ENCODE measurements at regions not wholly inside any gene's neighbourhood (a gene's known extent, or its start where the extent isn't known, plus 50 kb on each side); places are given as distances from the start of the nearest gene placed in this dataset.

DNA sequence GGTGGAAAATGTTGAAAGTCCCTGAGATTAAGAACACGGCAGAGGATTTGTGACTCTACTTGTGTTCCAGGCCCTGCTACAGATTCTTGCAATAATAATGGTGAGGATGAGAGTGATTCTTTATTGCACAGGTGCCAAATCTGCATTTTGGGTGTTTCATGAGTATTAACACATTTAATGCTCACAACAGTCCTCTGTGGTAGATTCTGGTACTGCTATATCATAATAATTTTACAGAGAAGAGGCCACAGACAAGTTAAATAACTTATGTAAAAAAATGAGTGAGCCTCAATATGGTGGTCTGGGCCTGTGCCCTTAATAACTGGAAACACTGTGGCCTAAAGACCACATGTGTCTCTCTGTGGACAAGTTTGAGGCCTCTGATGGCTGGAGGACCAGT lies 124.3 kb downstream of the C4orf33 start:
- Histone ChIP-seq H3K4me1 (ENCODE audit: control insufficient read depth, insufficient read depth, low read length) (no peaks in the 10 kb centered on the region), H3K36me3 (ENCODE audit: control insufficient read depth in 2 of 2, insufficient read depth in 1 of 2, low read length in 2 of 2) (no peaks in the 10 kb centered on the region), H3K4me3 (ENCODE audit: low read depth, low read length) (no peak overlapping the region), H3K9me3 (ENCODE audit: control insufficient read depth, insufficient read depth, low read depth, low read length) (no peaks in the 10 kb centered on the region), H3K27ac (ENCODE audit: extremely low read depth, low read depth, low read length) (no peak overlapping the region)
- TF ChIP-seq TCF7L2 (IDR thresholded peaks at IDR 0.05; ENCODE audit: borderline replicate concordance, low read depth, low read length): no peak
- TF ChIP-seq, protein P1, sequence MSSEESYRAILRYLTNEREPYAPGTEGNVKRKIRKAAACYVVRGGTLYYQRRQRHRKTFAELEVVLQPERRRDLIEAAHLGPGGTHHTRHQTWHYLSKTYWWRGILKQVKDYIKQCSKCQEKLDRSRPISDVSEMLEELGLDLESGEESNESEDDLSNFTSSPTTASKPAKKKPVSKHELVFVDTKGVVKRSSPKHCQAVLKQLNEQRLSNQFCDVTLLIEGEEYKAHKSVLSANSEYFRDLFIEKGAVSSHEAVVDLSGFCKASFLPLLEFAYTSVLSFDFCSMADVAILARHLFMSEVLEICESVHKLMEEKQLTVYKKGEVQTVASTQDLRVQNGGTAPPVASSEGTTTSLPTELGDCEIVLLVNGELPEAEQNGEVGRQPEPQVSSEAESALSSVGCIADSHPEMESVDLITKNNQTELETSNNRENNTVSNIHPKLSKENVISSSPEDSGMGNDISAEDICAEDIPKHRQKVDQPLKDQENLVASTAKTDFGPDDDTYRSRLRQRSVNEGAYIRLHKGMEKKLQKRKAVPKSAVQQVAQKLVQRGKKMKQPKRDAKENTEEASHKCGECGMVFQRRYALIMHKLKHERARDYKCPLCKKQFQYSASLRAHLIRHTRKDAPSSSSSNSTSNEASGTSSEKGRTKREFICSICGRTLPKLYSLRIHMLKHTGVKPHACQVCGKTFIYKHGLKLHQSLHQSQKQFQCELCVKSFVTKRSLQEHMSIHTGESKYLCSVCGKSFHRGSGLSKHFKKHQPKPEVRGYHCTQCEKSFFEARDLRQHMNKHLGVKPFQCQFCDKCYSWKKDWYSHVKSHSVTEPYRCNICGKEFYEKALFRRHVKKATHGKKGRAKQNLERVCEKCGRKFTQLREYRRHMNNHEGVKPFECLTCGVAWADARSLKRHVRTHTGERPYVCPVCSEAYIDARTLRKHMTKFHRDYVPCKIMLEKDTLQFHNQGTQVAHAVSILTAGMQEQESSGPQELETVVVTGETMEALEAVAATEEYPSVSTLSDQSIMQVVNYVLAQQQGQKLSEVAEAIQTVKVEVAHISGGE (tag by site-specific recombination; conservative IDR thresholded peaks at IDR 0.05; ENCODE audit: low read depth): no peak
- TF ChIP-seq ZNF677 (tag by site-specific recombination; IDR thresholded peaks at IDR 0.05): no peak
- TF ChIP-seq, protein P2, sequence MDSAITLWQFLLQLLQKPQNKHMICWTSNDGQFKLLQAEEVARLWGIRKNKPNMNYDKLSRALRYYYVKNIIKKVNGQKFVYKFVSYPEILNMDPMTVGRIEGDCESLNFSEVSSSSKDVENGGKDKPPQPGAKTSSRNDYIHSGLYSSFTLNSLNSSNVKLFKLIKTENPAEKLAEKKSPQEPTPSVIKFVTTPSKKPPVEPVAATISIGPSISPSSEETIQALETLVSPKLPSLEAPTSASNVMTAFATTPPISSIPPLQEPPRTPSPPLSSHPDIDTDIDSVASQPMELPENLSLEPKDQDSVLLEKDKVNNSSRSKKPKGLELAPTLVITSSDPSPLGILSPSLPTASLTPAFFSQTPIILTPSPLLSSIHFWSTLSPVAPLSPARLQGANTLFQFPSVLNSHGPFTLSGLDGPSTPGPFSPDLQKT (IDR thresholded peaks at IDR 0.05; ENCODE audit: borderline replicate concordance, low read depth, low read length): no peak
- no peak for TF ChIP-seq ZFP41 (tag by site-specific recombination; IDR thresholded peaks at IDR 0.05; ENCODE audit: borderline replicate concordance)
- no peak for TF ChIP-seq ZNF561 (tag by site-specific recombination; IDR thresholded peaks at IDR 0.05; ENCODE audit: borderline replicate concordance)
- no peak for TF ChIP-seq ZNF132 (tag by site-specific recombination; IDR thresholded peaks at IDR 0.05; ENCODE audit: borderline replicate concordance)
- TF ChIP-seq ZNF514 (tag by site-specific recombination; IDR thresholded peaks at IDR 0.05): no peak
- no peak for TF ChIP-seq ZBTB48 (tag by site-specific recombination; IDR thresholded peaks at IDR 0.05)
- TF ChIP-seq, protein P3, sequence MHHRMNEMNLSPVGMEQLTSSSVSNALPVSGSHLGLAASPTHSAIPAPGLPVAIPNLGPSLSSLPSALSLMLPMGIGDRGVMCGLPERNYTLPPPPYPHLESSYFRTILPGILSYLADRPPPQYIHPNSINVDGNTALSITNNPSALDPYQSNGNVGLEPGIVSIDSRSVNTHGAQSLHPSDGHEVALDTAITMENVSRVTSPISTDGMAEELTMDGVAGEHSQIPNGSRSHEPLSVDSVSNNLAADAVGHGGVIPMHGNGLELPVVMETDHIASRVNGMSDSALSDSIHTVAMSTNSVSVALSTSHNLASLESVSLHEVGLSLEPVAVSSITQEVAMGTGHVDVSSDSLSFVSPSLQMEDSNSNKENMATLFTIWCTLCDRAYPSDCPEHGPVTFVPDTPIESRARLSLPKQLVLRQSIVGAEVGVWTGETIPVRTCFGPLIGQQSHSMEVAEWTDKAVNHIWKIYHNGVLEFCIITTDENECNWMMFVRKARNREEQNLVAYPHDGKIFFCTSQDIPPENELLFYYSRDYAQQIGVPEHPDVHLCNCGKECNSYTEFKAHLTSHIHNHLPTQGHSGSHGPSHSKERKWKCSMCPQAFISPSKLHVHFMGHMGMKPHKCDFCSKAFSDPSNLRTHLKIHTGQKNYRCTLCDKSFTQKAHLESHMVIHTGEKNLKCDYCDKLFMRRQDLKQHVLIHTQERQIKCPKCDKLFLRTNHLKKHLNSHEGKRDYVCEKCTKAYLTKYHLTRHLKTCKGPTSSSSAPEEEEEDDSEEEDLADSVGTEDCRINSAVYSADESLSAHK (tag by site-specific recombination; IDR thresholded peaks at IDR 0.05): no peak
- TF ChIP-seq ZSCAN23 (tag by site-specific recombination; IDR thresholded peaks at IDR 0.05): no peak
- no peak for TF ChIP-seq AEBP2 (tag by site-specific recombination; IDR thresholded peaks at IDR 0.05; ENCODE audit: borderline replicate concordance)
- TF ChIP-seq ZNF747 (tag by site-specific recombination; IDR thresholded peaks at IDR 0.05): no peak
- CTCF ChIA-PET: no interaction called here
- POLR2A ChIA-PET: no interaction called here

DNA sequence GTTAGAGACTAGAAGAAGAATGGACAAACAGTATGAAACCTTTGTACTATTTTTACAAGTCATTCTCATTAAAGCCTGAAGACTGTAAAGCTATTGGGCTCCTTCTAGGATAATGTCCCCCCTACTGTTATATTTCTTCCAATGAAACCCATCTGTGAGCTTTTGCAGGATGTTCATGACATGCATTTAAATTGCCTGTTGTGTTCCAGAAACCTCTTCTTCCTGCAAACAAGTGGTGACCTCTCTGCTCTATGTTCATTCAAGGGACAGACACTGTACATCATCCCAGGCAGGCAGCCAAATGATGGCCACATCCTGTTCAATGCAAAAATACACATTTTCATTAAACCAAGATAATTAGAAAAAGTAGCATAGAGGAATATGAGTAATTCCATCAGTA lies 128.0 kb downstream of the C4orf33 start:
- Histone ChIP-seq H3K36me3 (ENCODE audit: control insufficient read depth in 2 of 2, insufficient read depth in 1 of 2, low read length in 2 of 2) (no peaks in the 10 kb centered on the region), H3K4me3 (ENCODE audit: low read depth, low read length) (no peak overlapping the region), H3K9me3 (ENCODE audit: control insufficient read depth, insufficient read depth, low read depth, low read length) (no peaks in the 10 kb centered on the region), H3K4me1 (ENCODE audit: control insufficient read depth, insufficient read depth, low read length) (no peaks in the 10 kb centered on the region), H3K27ac (ENCODE audit: extremely low read depth, low read depth, low read length) (no peak overlapping the region)
- POLR2A ChIA-PET: no interaction called here
- CTCF ChIA-PET: no interaction called here
- TF ChIP-seq, protein P4, sequence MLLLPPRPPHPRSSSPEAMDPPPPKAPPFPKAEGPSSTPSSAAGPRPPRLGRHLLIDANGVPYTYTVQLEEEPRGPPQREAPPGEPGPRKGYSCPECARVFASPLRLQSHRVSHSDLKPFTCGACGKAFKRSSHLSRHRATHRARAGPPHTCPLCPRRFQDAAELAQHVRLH (tag by site-specific recombination; IDR thresholded peaks at IDR 0.05): no peak
- no peak for TF ChIP-seq ZNF621 (tag by site-specific recombination; IDR thresholded peaks at IDR 0.05)
- TF ChIP-seq ZNF274 (IDR thresholded peaks at IDR 0.05; ENCODE audit: low read length): no peak
- no peak for TF ChIP-seq ZNF274 (tag by site-specific recombination; IDR thresholded peaks at IDR 0.05; ENCODE audit: borderline replicate concordance)
- TF ChIP-seq MEIS1 (CRISPR knock-in tag; IDR thresholded peaks at IDR 0.05; ENCODE audit: borderline replicate concordance): no peak
- TF ChIP-seq, protein P5, sequence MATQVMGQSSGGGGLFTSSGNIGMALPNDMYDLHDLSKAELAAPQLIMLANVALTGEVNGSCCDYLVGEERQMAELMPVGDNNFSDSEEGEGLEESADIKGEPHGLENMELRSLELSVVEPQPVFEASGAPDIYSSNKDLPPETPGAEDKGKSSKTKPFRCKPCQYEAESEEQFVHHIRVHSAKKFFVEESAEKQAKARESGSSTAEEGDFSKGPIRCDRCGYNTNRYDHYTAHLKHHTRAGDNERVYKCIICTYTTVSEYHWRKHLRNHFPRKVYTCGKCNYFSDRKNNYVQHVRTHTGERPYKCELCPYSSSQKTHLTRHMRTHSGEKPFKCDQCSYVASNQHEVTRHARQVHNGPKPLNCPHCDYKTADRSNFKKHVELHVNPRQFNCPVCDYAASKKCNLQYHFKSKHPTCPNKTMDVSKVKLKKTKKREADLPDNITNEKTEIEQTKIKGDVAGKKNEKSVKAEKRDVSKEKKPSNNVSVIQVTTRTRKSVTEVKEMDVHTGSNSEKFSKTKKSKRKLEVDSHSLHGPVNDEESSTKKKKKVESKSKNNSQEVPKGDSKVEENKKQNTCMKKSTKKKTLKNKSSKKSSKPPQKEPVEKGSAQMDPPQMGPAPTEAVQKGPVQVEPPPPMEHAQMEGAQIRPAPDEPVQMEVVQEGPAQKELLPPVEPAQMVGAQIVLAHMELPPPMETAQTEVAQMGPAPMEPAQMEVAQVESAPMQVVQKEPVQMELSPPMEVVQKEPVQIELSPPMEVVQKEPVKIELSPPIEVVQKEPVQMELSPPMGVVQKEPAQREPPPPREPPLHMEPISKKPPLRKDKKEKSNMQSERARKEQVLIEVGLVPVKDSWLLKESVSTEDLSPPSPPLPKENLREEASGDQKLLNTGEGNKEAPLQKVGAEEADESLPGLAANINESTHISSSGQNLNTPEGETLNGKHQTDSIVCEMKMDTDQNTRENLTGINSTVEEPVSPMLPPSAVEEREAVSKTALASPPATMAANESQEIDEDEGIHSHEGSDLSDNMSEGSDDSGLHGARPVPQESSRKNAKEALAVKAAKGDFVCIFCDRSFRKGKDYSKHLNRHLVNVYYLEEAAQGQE (tag by site-specific recombination; IDR thresholded peaks at IDR 0.05): no peak
- TF ChIP-seq, protein P1 (tag by site-specific recombination; conservative IDR thresholded peaks at IDR 0.05; ENCODE audit: low read depth): no peak

Data from HEK293 (cell line).